ENCODE measurements at regions not wholly inside any gene's neighbourhood (a gene's known extent, or its start where the extent isn't known, plus 50 kb on each side); places are given as distances from the start of the nearest gene placed in this dataset.

DNA sequence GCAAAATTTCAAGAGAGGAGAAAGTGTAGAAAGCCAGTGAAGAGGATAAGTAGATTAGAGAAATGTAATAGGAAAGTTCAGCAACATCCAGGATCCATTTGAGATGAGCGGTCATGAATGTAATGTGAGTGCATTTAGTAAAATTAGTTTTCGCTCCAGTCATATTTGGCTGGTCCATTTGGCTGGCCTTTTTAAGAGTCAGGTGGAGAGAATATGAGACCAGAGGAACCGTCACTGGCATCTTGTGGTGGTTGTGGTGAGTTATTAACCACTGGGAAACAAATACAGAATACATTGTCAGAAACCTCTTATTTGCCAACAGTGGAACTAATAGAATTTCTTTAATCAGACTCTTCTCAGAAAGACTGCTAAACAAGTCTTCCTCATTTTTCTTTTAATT lies 1064.3 kb upstream of the CDH2 start:
- no peak for DNase-seq (ENCODE audit: low spot score)

DNA sequence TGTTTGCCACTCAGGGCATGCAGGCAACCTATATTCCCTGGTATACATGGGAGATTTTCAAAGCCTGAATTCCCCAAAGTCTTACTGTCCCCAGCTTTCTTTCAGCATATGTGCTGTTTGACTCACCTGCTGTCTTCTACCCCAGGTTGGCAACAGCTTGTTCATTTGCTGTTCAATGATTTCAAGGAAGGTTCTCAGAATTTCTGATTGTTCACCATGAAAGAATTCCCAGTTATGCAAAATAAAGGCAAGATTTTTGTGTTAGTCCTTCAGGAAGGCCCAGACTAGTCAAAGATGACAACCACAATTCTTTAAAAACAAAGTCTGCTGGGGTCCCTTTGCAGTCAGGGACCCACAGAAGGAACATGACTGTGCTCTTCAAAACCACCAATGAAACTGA lies 1057.8 kb upstream of the CDH2 start:
- DNase-seq (ENCODE audit: low spot score), result no peak

DNA sequence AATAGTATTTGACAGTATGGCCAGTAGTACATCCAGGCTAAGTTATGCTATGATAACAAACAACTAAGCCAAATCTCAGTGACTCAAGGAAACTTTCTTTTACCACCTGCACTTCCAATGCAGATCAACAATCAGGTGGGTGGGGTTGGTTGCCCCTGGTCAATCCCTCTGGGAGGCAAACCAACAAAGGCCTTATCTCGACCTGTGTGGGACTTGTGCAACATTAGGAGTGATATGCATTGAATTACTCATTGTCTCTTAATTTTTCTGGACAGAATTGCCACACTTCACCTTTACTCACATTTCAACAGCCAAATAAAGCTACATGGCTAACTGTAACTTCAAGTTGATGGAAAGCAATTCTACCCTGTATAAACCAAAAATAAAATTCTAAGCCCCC lies 1049.3 kb upstream of the CDH2 start:
- DNase-seq (ENCODE audit: low spot score), result no peak

DNA sequence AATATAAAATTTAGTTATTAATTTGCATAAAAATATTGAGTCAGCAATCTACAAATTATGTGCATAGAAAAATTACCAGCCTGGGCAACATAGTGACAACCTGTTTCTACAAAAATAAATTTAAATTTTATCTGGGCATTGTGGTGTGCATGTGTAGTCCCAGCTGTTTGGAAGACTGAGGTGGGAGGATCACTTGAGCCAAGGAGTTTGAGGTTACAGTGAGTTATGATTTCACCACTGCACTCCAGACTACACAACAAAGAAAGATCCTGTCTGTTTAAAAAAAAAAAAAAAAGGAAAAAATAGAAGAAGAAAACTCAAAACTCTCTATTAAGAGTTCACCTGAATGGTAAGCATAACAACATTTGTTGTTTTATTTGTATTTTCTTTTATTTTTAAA lies 1048.4 kb upstream of the CDH2 start:
- DNase-seq (ENCODE audit: low spot score), result no peak

DNA sequence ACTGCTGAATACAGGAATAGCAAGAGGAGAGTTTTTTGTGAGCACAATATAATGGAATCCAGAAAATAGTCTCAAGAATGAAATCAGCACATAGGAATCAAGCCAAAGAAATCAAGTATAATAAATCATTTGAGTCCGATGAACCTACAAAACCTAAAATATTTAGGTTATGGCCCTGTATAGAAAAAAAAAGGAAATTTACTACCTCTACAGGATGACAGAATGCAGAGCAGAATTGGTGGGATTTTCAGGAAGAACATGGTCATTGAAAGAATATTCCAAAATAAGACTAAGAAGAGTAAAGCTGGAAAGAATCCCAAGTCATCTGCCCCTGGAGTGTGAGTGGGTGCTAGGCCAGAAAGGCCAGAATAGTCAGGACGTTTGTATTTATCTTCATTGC lies 1041.2 kb upstream of the CDH2 start:
- DNase-seq (ENCODE audit: low spot score), result no peak

DNA sequence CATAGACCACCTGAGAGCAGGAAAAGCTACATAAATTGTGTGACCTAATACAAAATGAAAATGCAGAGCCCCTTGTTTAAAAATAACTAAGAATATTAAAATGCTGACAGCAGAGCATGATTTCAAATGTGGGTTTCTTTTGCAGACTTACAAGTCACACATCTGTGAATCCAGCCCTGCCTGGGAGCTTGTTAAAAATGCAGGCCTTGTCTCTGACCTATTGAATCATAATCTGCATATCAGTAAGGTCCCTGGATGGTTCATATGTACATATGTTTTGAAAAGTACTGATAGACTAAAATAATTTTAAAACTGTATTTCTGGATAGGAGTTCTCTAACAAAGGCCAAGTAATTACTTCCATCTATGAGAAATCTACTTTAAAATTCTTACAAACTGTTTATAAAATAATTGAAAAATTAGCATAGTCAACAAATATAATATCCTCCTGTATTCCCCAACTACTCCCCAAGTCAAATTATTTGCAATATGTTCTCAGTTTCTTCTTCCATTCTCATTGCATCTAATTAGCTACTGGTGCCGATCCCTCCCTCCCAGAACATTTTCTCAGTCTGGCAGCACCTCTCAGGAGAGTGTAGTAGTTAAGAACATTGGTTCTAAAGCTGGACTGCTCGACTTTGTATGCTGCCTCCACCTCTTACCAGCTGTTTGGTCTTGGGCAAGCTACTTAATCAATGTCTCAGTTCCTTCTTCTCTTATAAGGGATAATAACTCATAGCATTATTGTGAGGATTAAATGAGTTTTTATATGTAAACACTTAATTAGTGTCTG lies 1040.4 kb upstream of the CDH2 start:
- DNase-seq (ENCODE audit: low spot score), result no peak

DNA sequence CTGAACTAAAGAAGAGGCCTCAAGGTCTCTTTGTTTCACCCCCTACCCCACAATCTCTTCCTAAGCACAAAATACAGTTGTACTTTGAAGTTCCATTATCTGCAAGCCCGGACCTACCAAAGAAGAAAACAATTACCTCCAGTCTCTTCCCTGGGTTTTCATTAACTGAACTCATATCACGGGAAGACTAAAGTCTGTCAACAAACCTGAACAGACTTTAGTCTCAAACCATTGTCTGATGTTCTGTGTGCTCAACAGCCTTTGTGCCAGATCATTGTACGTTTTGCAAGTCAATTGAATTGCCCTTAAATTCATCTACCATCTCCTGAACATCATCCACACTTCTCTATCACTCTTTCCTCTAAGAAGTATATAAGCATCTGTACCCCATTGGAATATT lies 1021.9 kb upstream of the CDH2 start:
- DNase-seq (ENCODE audit: low spot score), result no peak

DNA sequence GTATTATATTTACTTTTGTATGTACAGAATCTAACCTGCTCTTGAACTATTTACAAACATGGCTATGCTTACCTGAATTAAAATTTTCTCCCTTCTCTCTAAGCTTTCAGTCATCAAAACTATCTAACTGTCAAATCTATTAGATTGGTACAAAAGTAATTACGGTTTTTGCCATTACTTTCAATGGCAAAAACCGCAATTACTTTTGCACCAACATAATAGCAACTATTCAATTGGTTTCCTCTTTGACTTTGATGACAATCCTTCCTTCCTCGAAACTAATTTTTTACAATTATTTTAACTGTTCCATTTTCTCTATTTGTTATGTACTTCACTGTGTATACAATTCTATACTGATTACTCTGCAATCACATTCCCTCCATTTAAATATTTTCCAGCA lies 1019.4 kb upstream of the CDH2 start:
- no peak for DNase-seq (ENCODE audit: low spot score)

DNA sequence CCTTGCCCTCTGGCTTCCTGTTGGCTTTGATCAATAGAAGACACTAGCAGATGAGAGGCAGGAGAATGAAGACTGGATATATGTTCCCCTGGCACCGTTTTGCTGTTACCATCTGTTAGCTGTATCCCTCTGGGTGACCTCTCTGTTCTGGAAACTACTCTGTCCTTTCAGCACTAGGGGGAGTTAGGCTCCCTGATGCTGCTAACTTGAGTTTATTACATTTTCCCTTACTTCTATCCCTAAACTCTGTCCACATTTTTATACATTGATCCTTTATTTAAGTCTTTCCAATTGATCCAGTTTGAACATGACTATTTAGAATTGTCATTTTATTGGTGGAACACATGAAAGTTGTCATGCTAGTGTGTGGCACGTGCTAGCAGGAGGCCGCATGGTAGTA lies 1014.3 kb upstream of the CDH2 start:
- DNase-seq (ENCODE audit: low spot score), result no peak

DNA sequence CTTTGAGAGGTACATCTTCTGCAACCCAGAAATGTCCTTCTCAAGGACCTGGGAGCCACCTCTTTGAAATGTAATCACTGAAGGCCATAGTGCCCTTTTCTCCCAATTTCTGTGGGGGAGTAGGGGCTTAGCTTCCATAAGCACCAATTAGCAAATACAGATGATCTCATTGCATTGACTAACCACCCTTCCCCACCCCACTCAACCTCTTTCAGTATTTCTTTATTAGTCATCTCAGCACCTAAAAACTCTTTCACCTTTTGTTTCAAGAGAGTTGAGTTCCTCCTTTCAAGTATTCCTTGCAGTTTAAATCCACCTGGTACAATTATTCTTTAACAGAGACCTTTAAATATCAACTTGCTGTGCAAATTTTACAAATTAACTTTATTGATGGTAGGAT lies 1011.8 kb upstream of the CDH2 start:
- DNase-seq (ENCODE audit: low spot score), result no peak

DNA sequence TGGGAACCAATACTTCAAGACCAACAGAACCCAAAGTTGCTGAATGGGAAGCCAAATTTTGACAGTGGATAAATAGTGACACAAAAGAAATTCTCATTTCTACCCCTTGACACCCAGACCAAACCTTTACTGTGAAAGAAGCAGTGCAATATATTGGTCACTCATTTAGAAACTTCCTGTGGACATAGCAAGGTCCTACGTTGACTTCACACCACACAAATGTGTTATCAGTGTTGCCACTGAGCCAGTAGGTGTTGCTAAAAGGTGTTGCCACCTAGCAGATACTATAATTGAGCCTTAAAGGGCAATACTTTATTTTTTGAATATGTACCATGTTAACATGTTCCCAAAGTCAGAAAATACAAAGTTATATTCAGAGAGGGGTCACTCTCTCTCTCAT lies 1008.9 kb upstream of the CDH2 start:
- DNase-seq (ENCODE audit: low spot score), result no peak

DNA sequence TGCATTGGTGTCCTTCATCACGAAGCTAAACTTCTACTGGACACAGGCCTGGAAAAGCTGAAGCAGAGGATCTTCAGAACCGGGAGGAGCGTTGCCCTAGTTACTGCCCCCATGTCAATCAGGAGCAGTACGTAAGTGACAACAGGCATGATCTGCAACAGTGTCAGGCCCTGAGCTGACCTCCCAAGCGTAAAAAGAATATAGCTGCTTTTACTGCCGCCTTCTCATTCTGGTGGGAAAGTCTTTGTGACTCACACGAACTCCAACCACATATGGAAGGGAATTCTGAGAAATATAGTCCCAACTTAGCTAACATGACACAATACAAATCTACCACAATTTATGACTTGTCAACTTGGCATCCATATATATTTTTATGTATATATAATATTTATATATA lies 1007.7 kb upstream of the CDH2 start:
- DNase-seq (ENCODE audit: low spot score), result no peak

DNA sequence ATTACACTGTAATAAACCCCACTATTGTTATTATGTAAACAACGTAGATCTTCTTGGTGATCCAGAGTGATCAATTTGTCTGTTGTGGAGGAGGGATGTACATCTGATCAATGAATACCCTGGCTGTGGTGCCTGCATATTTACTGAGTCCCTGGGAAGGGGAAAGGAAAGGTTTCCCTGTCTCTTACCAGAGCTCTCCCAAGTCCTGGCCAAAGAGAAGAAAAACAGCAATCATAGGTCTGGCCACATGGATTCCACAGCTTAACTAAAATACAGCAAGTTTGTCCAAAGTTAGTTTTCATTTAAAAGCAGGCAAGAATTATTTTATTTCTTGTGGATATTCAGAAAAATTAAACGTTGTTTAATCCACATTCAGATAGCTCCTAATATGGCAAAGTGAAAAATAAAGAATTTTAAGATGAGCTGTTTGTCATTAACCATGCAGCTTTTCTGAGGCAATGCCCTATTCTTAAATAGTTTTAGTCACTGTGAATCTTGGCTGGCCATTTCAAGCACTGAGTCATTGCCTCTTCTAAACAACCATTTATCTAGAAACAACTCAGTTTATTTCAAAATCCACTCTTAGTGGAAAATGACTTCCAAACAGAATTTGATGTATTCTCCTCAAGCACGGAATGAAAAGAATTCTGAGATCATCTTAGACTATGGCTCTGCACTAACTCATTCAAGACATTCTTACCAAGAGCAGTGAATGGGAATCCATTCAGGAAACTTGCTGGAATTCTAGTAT lies 1004.4 kb upstream of the CDH2 start:
- no peak for DNase-seq (ENCODE audit: low spot score)

DNA sequence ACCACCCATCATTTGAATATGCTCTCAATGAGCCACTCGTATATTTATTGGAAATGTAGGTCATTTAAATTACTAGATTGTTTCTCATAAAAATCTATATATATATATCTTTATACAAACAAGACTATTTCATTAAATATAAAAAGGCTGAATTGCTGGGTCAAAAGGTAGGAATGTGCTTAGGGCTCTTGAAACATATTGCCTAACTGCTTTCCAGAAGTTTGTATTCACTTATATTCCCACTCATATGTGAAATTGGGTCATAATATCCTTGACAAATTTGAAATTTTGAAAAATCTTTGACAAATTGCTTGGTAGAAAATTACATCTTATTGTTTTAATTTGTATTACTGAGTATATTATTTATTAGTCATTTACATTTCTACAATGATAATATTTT lies 999.8 kb upstream of the CDH2 start:
- DNase-seq (ENCODE audit: low spot score), result no peak

DNA sequence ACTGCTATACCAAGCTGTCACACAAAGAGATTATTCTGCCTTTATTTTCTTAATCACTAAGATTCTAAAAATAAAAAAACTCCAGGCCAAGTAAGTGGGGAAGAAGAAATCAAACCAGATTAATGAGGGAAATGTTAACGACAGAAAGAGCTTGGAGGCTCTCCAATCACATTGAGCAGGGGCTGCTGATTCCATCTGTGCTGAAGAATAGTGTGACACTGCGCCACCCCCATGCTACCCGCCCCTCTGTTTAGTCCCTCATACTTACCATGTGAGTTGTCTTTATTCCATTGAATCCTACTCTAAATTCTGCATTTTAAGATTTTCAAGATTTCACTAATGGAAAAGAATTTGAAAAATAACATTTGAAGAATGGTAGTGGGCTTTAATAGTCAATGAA lies 998.0 kb upstream of the CDH2 start:
- DNase-seq (ENCODE audit: low spot score), result no peak

DNA sequence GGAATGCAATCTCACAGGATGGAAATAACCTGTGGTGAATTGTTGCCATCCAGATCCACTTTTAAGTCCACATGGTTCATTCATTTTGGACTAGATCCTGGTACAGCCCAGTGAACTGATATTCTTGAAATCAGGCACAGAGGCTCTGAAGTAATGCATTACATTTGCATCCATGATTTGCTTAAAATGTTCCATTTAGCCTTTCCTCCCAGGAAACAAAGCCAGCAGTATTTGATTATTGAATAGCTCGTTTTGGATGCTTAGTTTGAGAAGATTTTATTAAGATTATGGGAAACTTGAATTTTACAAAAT lies 995.8 kb upstream of the CDH2 start:
- DNase-seq (ENCODE audit: low spot score), result no peak

DNA sequence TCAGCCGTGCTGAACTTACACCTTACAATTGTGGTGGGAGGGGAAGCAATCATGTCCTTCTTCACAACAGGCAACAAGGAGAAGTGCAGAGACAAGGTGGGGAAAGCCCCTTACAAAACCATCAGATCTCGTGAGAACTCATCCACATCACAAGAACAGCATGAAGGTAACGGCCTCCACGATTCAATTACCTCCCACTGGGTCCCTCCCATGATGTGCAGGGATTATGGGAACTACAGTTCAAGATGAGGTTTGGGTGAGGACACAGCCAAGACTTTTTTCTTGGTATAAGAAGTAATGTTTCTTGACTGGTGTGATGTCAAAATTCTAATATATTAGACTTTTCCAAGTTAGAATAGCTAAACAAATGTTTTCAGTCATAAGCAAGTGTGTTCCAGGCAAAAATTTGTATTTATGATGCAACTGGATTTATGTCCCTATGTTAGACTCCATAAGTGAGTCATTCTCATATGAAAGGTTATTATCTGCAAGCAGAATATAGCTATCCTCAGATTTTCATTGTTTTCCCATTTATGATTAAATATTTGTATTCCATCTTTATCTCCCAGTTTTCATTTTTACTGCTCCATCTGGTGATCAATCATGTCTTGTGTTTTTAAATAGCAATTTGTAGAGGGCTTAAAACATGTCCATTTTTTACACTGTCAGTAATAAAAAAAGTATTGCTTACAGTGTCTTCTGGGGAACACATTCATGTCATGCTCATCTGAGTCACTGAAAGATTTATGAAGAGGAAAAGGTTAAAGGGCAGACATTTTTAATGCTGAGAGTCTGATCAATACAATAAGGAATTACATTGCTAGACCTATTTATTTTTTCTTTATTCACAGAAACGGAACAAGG lies 995.2 kb upstream of the CDH2 start:
- no peak for DNase-seq (ENCODE audit: low spot score)

DNA sequence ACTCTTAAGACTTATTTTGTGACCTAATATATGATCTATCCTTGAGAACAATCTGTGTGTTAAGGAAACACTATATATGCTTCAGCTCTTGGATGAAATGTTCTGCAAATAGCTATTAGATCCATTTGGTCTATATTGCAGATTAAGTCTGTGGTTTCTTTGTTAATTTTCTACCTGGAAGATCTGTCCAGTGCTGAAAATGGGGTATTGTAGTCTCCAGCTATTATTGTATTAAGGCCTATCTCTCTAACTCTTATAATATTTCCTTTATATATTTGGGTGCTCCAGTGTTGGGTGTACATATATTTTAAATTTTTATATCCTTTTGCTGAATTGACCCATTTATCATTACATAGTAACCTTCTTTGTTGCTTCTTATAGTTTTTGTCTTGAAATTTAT lies 992.7 kb upstream of the CDH2 start:
- DNase-seq (ENCODE audit: low spot score), result no peak

DNA sequence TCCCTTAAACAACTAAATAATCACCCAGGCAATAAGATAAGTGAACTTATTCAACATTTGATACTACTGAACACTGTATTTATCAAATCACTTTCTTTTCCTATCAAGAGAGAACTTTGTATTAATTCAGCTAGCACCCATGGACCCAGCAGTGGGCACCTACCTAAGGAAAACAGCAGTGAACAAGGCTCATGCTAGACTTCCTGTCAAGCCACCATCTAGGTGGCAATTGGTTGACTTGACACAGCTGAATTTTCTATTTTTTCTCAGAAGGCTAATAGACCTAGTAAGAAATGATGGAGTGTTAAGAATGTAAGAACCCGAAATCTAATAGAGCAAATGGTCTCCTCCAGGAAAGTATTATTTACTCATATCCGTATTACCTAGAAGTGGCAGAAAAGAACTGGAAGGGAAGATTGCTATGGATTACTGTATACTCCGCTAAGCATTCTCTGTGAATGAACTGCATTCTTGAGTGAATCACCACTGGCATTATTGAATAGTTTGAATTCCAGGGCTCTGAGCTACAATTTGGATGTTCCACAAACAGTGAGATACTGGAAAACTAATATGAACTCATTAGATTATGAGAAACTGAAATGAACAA lies 988.2 kb upstream of the CDH2 start:
- no peak for DNase-seq (ENCODE audit: low spot score)

DNA sequence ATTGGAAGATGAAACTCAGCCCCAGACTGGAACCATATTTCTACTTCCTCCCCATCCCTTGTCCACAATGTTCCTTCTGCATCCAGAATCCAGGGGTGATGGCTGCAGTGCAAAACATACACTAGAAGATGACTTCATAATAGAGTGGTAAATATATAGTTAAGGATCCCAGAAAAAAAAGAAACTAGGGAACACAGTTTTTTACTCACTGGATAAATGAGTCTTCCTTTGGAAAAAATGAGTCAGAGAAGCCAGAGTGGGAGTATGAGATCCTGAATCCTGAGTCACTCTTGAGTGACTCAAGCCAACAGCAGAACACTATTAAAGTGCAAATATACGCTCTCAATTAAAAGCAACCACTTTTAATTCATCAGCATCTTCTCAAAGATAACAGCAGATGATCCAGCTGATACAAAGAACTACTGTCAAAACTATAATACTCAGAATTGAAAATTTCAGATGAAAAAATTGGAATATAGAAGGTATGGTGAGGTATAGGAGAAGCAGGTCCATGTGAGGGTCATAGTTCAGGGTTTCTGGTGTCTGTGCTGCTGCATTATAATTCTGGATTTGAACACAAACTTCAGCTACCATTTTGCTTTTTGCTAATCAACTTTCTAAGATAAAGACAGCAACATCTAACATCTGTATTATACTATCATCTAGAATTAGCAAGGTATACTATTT lies 987.2 kb upstream of the CDH2 start:
- no peak for DNase-seq (ENCODE audit: low spot score)

DNA sequence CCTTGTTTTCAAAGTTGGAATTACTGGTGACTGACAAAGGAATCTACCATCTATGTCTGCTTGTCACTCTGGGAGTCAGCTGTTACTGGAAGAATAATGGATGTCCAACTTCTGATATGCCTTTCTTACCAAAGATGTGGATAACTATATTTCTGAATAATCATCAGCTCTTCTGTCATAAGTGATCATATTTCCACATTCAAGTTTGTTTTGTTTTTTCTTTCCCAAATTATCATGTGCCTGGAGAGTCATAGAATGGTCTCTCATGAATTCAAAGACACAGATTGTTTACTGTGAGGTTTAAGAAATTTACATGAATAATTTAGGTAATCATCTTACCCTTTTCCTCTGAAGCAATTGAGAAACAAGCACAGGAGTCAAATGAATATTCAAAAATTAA lies 986.7 kb upstream of the CDH2 start:
- DNase-seq (ENCODE audit: low spot score), result no peak

DNA sequence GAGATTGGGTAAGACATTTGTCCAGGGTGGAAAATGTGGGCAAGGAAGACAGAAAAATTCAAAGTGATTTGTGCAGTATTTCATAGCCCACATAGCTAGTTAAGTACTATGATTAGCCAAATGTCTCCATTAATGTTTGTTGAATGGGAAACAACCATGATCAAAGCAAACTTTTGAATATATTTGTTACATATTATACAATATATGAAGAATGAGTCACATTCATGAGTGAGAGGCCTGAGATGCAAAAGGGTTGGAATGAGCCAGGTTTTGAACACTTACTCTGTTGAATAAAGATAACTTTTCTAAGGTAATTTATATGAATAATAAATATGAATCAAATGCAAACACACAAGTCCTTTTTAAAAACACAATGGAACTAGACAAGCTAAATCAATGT lies 984.5 kb upstream of the CDH2 start:
- DNase-seq (ENCODE audit: low spot score), result no peak
